ENCODE measurements at regions not wholly inside any gene's neighbourhood (a gene's known extent, or its start where the extent isn't known, plus 50 kb on each side); places are given as distances from the start of the nearest gene placed in this dataset.

- TF ChIP-seq CTCF (IDR thresholded peaks at IDR 0.05) (no peak), POLR2A (IDR thresholded peaks at IDR 0.05) (no peak)
These were observed 230.7 kb upstream of the CAND1 start for GRCh38 chr12:67038486-67038885.

All from lower leg skin (tissue), 3 donors.